Amniotic stem cell (primary cell): ENCODE measurements at regions not wholly inside any gene's neighbourhood (a gene's known extent, or its start where the extent isn't known, plus 50 kb on each side); places are given as distances from the start of the nearest gene placed in this dataset.

Experiments
- DNase-seq: peaks from one replicate; lab custom pipeline; 2025; lab: John Stamatoyannopoulos, UW

- DNase-seq = no peak
Observed at GRCh38 chr11:134907636-134908035, 495.6 kb upstream of the B3GAT1 start.

- no peak for DNase-seq
Observed at GRCh38 chr11:134906356-134906955, 494.4 kb upstream of the B3GAT1 start.

GRCh38 chr11:134905928-134906327, 493.9 kb upstream of the B3GAT1 start:
- no peak for DNase-seq

- DNase-seq = no peak
Observed at GRCh38 chr11:134905517-134905916, 493.5 kb upstream of the B3GAT1 start.

- DNase-seq = no peak
Observed at GRCh38 chr11:134904103-134904790, 492.2 kb upstream of the B3GAT1 start.

GRCh38 chr11:134901955-134902918, 490.2 kb upstream of the B3GAT1 start:
- no peak for DNase-seq

GRCh38 chr11:134901542-134901941, 489.5 kb upstream of the B3GAT1 start:
- no peak for DNase-seq

- no peak for DNase-seq
Observed at GRCh38 chr11:134893810-134894685, 482.0 kb upstream of the B3GAT1 start.

- no peak for DNase-seq
Observed at GRCh38 chr11:134890446-134890845, 478.4 kb upstream of the B3GAT1 start.

GRCh38 chr11:134889832-134890231, 477.8 kb upstream of the B3GAT1 start:
- no peak for DNase-seq

- DNase-seq = no peak
Observed at GRCh38 chr11:134888821-134889220, 476.8 kb upstream of the B3GAT1 start.

GRCh38 chr11:134887896-134888295, 475.9 kb upstream of the B3GAT1 start:
- DNase-seq = no peak

- no peak for DNase-seq
Observed at GRCh38 chr11:134883484-134883883, 471.4 kb upstream of the B3GAT1 start.

- DNase-seq = no peak
Observed at GRCh38 chr11:134882671-134883297, 470.7 kb upstream of the B3GAT1 start.

- no peak for DNase-seq
Observed at GRCh38 chr11:134882141-134882540, 470.1 kb upstream of the B3GAT1 start.

GRCh38 chr11:134880788-134881187, 468.7 kb upstream of the B3GAT1 start:
- no peak for DNase-seq

GRCh38 chr11:134879931-134880330, 467.9 kb upstream of the B3GAT1 start:
- no peak for DNase-seq

- DNase-seq = no peak
Observed at GRCh38 chr11:134879341-134879740, 467.3 kb upstream of the B3GAT1 start.

- DNase-seq = no peak
Observed at GRCh38 chr11:134878785-134879184, 466.7 kb upstream of the B3GAT1 start.

- no peak for DNase-seq
Observed at GRCh38 chr11:134876226-134876625, 464.2 kb upstream of the B3GAT1 start.

GRCh38 chr11:134866981-134867675, 455.1 kb upstream of the B3GAT1 start:
- no peak for DNase-seq
